HFF-Myc (cell line): ENCODE measurements at regions not wholly inside any gene's neighbourhood (a gene's known extent, or its start where the extent isn't known, plus 50 kb on each side); places are given as distances from the start of the nearest gene placed in this dataset.

Experiments used
- DNase-seq: peaks from one replicate; pipeline ENCODE4 v3.0.0-alpha.2; 2011; ENCODE audit warnings: low read depth; ENCODE audit errors: extremely low read depth
- H3K4me3 ChIP-seq: replicated peaks from 2 replicates; pipeline ENCODE4 v1.5.1; 2011; ENCODE audit warnings: low read depth, mild to moderate bottlenecking, control low read depth, low read length
- TF ChIP-seq, protein P1 (sequence below): IDR thresholded peaks from 2 replicates; pipeline ENCODE4 v1.5.1; 2012; ENCODE audit warnings: mild to moderate bottlenecking, low read depth, low read length, control low read depth; ENCODE audit errors: missing control alignments

- DNase-seq: no peak
- H3K4me3 ChIP-seq: no peak overlapping the region
- TF ChIP-seq, protein P1, sequence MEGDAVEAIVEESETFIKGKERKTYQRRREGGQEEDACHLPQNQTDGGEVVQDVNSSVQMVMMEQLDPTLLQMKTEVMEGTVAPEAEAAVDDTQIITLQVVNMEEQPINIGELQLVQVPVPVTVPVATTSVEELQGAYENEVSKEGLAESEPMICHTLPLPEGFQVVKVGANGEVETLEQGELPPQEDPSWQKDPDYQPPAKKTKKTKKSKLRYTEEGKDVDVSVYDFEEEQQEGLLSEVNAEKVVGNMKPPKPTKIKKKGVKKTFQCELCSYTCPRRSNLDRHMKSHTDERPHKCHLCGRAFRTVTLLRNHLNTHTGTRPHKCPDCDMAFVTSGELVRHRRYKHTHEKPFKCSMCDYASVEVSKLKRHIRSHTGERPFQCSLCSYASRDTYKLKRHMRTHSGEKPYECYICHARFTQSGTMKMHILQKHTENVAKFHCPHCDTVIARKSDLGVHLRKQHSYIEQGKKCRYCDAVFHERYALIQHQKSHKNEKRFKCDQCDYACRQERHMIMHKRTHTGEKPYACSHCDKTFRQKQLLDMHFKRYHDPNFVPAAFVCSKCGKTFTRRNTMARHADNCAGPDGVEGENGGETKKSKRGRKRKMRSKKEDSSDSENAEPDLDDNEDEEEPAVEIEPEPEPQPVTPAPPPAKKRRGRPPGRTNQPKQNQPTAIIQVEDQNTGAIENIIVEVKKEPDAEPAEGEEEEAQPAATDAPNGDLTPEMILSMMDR: no peak
Measured at GRCh38 chr1:95180371-95180770, 53.6 kb upstream of the RWDD3 start.

GRCh38 chr1:95181096-95181495 is 52.9 kb upstream of the RWDD3 start:
- H3K4me3 ChIP-seq: no peak overlapping the region
- TF ChIP-seq, protein P1: no peak
- no peak for DNase-seq

DNA sequence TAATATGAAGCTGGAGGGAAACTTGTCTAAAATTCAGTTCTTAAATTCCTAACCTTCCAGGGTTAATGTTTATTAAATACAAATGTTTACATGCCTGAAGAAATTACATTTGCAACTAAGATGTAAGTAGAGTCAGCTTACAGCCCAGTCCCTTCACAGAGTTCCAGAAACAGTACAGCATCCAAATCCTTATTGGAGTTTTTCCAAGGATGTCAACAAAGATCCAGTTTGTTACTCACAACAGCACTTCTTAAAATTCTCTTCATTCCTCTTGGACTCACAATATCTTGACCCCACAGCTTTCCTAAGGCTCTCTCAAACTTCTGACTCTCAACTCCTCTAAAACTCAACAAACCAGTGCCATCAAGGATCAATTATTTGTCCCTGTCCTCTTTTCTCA is 50.1 kb upstream of the RWDD3 start:
- no peak for DNase-seq
- no peak overlapping the region for H3K4me3 ChIP-seq
- TF ChIP-seq, protein P1: no peak
